ENCODE measurements at regions not wholly inside any gene's neighbourhood (a gene's known extent, or its start where the extent isn't known, plus 50 kb on each side); places are given as distances from the start of the nearest gene placed in this dataset.

GRCh38 chr2:118678985-118679384 lies 168.5 kb downstream of the EN1 start:
- no peaks in the 10 kb centered on the region for H3K9me3 ChIP-seq (replicated peaks in 1 of 11)
- H4K20me1 ChIP-seq: no peaks in the 10 kb centered on the region
- no peak for TF ChIP-seq Cebpa-rat (IDR thresholded peaks at IDR 0.05)
- H3K36me3 ChIP-seq: no peaks in the 10 kb centered on the region
- H3K4me1 ChIP-seq: peaks cover 9 to 20% (median 16%) of the 10 kb centered on the region in 10 experiments
- H3K27me3 ChIP-seq: no peaks in the 10 kb centered on the region
- no peak overlapping the region for H3K27ac ChIP-seq
- H3K4me3 ChIP-seq: no peak overlapping the region
- H3K4me2 ChIP-seq: peak overlapping the region; percentile 60 to 81 (median 73)
- no peak overlapping the region for H3K9ac ChIP-seq

- Histone ChIP-seq H3K9ac (no peak overlapping the region), H3K27me3 (no peaks in the 10 kb centered on the region), H3K9me3 (replicated peaks in 1 of 11) (no peaks in the 10 kb centered on the region), H3K4me3 (no peak overlapping the region), H3K36me3 (no peaks in the 10 kb centered on the region), H3K4me2 (no peak overlapping the region), H3K27ac (no peak overlapping the region), H3K4me1 (peaks cover 9 to 20% (median 16%) of the 10 kb centered on the region in 10 experiments), H4K20me1 (no peaks in the 10 kb centered on the region)
- no peak for TF ChIP-seq Cebpa-rat (IDR thresholded peaks at IDR 0.05)
These were observed 169.9 kb downstream of the EN1 start for GRCh38 chr2:118677546-118677945.

GRCh38 chr2:118675531-118675930 lies 171.9 kb downstream of the EN1 start:
- no peaks in the 10 kb centered on the region for H3K36me3 ChIP-seq
- H3K27me3 ChIP-seq: no peaks in the 10 kb centered on the region
- H3K27ac ChIP-seq: no peak overlapping the region
- H3K4me3 ChIP-seq: no peak overlapping the region
- H3K9ac ChIP-seq: no peak overlapping the region
- TF ChIP-seq Cebpa-rat (IDR thresholded peaks at IDR 0.05): no peak
- H4K20me1 ChIP-seq: no peaks in the 10 kb centered on the region
- H3K4me2 ChIP-seq: no peak overlapping the region
- peaks cover 9 to 20% (median 16%) of the 10 kb centered on the region in 10 experiments for H3K4me1 ChIP-seq
- H3K9me3 ChIP-seq (replicated peaks in 1 of 11): no peaks in the 10 kb centered on the region

- H3K4me1 ChIP-seq: no peaks in the 10 kb centered on the region
- no peaks in the 10 kb centered on the region for H3K9me3 ChIP-seq (replicated peaks in 1 of 11)
- TF ChIP-seq Cebpa-rat (IDR thresholded peaks at IDR 0.05): no peak
- no peak overlapping the region for H3K9ac ChIP-seq
- H3K4me2 ChIP-seq: peak overlapping the region in 2 of 11 experiments; percentile 10 to 28; a peak in 1 of 22 replicates
- no peaks in the 10 kb centered on the region for H4K20me1 ChIP-seq
- H3K27ac ChIP-seq: no peak overlapping the region
- no peaks in the 10 kb centered on the region for H3K27me3 ChIP-seq
- H3K4me3 ChIP-seq: no peak overlapping the region
- no peaks in the 10 kb centered on the region for H3K36me3 ChIP-seq
These were observed 174.8 kb downstream of the EN1 start for GRCh38 chr2:118672571-118673158.

- Histone ChIP-seq H3K9ac (no peak overlapping the region), H3K9me3 (replicated peaks in 1 of 11) (no peaks in the 10 kb centered on the region), H3K27ac (no peak overlapping the region), H3K4me3 (no peak overlapping the region), H3K4me2 (no peak overlapping the region), H3K27me3 (no peaks in the 10 kb centered on the region), H3K4me1 (no peaks in the 10 kb centered on the region), H3K36me3 (no peaks in the 10 kb centered on the region), H4K20me1 (no peaks in the 10 kb centered on the region)
- no peak for TF ChIP-seq Cebpa-rat (IDR thresholded peaks at IDR 0.05)
These were observed 175.6 kb downstream of the EN1 start for GRCh38 chr2:118671701-118672454.

DNA sequence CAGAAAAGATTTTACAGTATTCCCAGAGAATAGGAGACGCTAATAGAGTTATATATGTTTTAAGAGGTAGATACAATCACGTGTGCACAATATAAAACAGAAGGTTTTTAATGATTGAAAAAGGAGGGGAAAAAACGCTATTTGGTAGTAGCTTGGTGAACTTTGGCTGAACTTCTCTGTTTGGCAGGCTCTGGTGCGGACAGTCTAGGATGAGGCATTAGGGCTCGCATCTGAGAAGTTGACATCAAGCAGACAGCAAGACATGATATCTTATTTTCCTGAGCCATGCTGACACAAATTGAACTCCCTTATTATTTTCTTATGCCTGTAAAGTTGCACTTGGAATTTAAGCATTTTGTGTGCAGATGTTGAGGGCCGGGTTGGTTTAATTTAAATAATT lies 176.6 kb downstream of the EN1 start:
- Histone ChIP-seq H3K4me2 (no peak overlapping the region), H3K4me1 (no peaks in the 10 kb centered on the region), H3K9ac (no peak overlapping the region), H3K36me3 (no peaks in the 10 kb centered on the region), H3K27ac (no peak overlapping the region), H4K20me1 (no peaks in the 10 kb centered on the region), H3K9me3 (replicated peaks in 1 of 11) (no peaks in the 10 kb centered on the region), H3K27me3 (no peaks in the 10 kb centered on the region), H3K4me3 (no peak overlapping the region)
- no peak for TF ChIP-seq Cebpa-rat (IDR thresholded peaks at IDR 0.05)

- H3K4me2 ChIP-seq: no peak overlapping the region
These were observed 177.2 kb downstream of the EN1 start for GRCh38 chr2:118670276-118670675.

GRCh38 chr2:118669654-118670053 lies 177.8 kb downstream of the EN1 start:
- no peak overlapping the region for H3K4me3 ChIP-seq
- no peaks in the 10 kb centered on the region for H3K9me3 ChIP-seq (replicated peaks in 1 of 11)
- TF ChIP-seq Cebpa-rat (IDR thresholded peaks at IDR 0.05): no peak
- H3K27me3 ChIP-seq: no peaks in the 10 kb centered on the region
- H3K4me1 ChIP-seq: no peaks in the 10 kb centered on the region
- no peaks in the 10 kb centered on the region for H4K20me1 ChIP-seq
- no peak overlapping the region for H3K4me2 ChIP-seq
- no peak overlapping the region for H3K27ac ChIP-seq
- no peak overlapping the region for H3K9ac ChIP-seq
- H3K36me3 ChIP-seq: no peaks in the 10 kb centered on the region

More at GRCh38 chr2:118670276-118670675, 177.2 kb downstream of the EN1 start:
- TF ChIP-seq Cebpa-rat (IDR thresholded peaks at IDR 0.05): no peak
- H3K4me1 ChIP-seq: no peaks in the 10 kb centered on the region
- H3K9ac ChIP-seq: no peak overlapping the region
- H3K9me3 ChIP-seq (replicated peaks in 1 of 11): no peaks in the 10 kb centered on the region
- no peaks in the 10 kb centered on the region for H4K20me1 ChIP-seq
- H3K36me3 ChIP-seq: no peaks in the 10 kb centered on the region
- no peaks in the 10 kb centered on the region for H3K27me3 ChIP-seq
- H3K27ac ChIP-seq: no peak overlapping the region
- H3K4me3 ChIP-seq: no peak overlapping the region

GRCh38 chr2:118668431-118669424 lies 178.7 kb downstream of the EN1 start:
- H3K4me2 ChIP-seq: no peak overlapping the region
- H4K20me1 ChIP-seq: no peaks in the 10 kb centered on the region
- no peaks in the 10 kb centered on the region for H3K27me3 ChIP-seq
- H3K36me3 ChIP-seq: no peaks in the 10 kb centered on the region
- H3K9me3 ChIP-seq (replicated peaks in 1 of 11): no peaks in the 10 kb centered on the region
- H3K9ac ChIP-seq: no peak overlapping the region
- no peaks in the 10 kb centered on the region for H3K4me1 ChIP-seq
- no peak overlapping the region for H3K4me3 ChIP-seq
- no peak for TF ChIP-seq Cebpa-rat (IDR thresholded peaks at IDR 0.05)
- H3K27ac ChIP-seq: no peak overlapping the region
